Testis (tissue), 2 donors: ENCODE measurements at regions not wholly inside any gene's neighbourhood (a gene's known extent, or its start where the extent isn't known, plus 50 kb on each side); places are given as distances from the start of the nearest gene placed in this dataset.
"Not testable (repeated sequence)": the region's sequence is repeated elsewhere in the genome, so short reads cannot be mapped to it uniquely, and the experiment has no call there.

ENCODE experiments used
- POLR2A ChIP-seq: fragments of 450-650 bp; IDR thresholded peaks from one replicate; pipeline ENCODE4 v1.6.1; 2017; ENCODE audit warnings: antibody characterized with exemption, mild to moderate bottlenecking, moderate library complexity
- TF ChIP-seq, protein P1 (sequence below), 3 experiments: fragments of 450-650 bp in 2 of 3; fragments of 200-600 bp in 1 of 3; sonication (generic) in 1 of 3; IDR thresholded peaks; one replicate each; pipeline ENCODE4 v1.5.1; 2016 to 2019; ENCODE audit warnings: antibody characterized with exemption in 3 of 3, mild to moderate bottlenecking in 2 of 3, moderate library complexity in 1 of 3

DNA sequence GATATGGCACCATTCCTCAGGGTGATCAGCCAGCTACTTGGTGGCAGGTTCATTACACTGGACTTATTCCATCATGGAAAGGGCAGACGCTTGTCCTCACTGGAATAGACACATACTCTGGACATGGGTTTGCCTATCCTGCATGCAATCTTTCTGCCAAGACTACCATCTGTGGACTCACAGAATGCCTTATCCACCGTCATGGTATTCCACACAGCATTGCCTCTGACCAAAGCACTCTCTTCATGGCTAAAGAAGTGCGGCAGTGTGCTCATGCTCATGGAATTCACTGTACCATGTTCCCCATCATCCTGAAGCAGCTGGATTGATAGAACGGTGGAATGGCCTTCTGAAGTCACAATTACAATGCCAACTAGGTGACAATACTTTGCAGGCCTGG, 104.1 kb upstream of the NPAS2 start:
- TF ChIP-seq, protein P1, sequence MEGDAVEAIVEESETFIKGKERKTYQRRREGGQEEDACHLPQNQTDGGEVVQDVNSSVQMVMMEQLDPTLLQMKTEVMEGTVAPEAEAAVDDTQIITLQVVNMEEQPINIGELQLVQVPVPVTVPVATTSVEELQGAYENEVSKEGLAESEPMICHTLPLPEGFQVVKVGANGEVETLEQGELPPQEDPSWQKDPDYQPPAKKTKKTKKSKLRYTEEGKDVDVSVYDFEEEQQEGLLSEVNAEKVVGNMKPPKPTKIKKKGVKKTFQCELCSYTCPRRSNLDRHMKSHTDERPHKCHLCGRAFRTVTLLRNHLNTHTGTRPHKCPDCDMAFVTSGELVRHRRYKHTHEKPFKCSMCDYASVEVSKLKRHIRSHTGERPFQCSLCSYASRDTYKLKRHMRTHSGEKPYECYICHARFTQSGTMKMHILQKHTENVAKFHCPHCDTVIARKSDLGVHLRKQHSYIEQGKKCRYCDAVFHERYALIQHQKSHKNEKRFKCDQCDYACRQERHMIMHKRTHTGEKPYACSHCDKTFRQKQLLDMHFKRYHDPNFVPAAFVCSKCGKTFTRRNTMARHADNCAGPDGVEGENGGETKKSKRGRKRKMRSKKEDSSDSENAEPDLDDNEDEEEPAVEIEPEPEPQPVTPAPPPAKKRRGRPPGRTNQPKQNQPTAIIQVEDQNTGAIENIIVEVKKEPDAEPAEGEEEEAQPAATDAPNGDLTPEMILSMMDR (IDR thresholded peaks at IDR 0.05) = not testable (repeated sequence)
- TF ChIP-seq POLR2A = not testable (repeated sequence)
